Neural cell (in vitro differentiated cells): ENCODE measurements at regions not wholly inside any gene's neighbourhood (a gene's known extent, or its start where the extent isn't known, plus 50 kb on each side); places are given as distances from the start of the nearest gene placed in this dataset.
A peak's percentile ranks its signal among the peaks of the same experiment; 100 is the strongest.

Experiments
- H2AFZ ChIP-seq: fragments of 200-600, 300-800 bp; sonication (generic), shearing (Covaris generic); 2 replicates; pipeline ENCODE4 v1.6.0; 2014; ENCODE audit warnings: low read depth, mild to moderate bottlenecking, antibody characterized with exemption, low read length, moderate library complexity
- H3F3A ChIP-seq: fragments of 200-600 bp; shearing (Covaris generic); 2 replicates; pipeline ENCODE4 v1.6.1; 2016; ENCODE audit warnings: mild to moderate bottlenecking, moderate library complexity, mixed read lengths, antibody characterized with exemption, low read length; ENCODE audit not compliant: insufficient read depth, poor library complexity, severe bottlenecking
- H3K27ac ChIP-seq: fragments of 200-600, 300-800 bp; sonication (generic), shearing (Covaris generic); 2 replicates; pipeline ENCODE4 v1.5.1; 2014; ENCODE audit warnings: mild to moderate bottlenecking, low read length, moderate library complexity
- H3K27me3 ChIP-seq: fragments of 300-800, 200-600 bp; sonication (generic), shearing (Covaris generic); 2 replicates; pipeline ENCODE4 v1.6.0; 2014; ENCODE audit warnings: mild to moderate bottlenecking, low read depth, low read length, moderate library complexity; ENCODE audit not compliant: insufficient read depth
- H3K36me3 ChIP-seq: fragments of 300-800, 200-600 bp; sonication (generic), shearing (Covaris generic); 2 replicates; pipeline ENCODE4 v1.5.1; 2014; ENCODE audit warnings: mild to moderate bottlenecking, antibody characterized with exemption, low read length, moderate library complexity; ENCODE audit not compliant: insufficient read depth
- H3K4me2 ChIP-seq: fragments of 300-800, 200-600 bp; sonication (generic), shearing (Covaris generic); 2 replicates; pipeline ENCODE4 v1.6.0; 2014; ENCODE audit warnings: mild to moderate bottlenecking, low read length
- H3K4me3 ChIP-seq: fragments of 300-800, 200-600 bp; sonication (generic), shearing (Covaris generic); 2 replicates; pipeline ENCODE4 v1.5.1; 2014; ENCODE audit warnings: mild to moderate bottlenecking, low read length, moderate library complexity
- H3K79me2 ChIP-seq: fragments of 200-600 bp; shearing (Covaris generic); replicated peaks from 2 replicates; pipeline ENCODE4 v1.6.0; 2014; ENCODE audit warnings: mild to moderate bottlenecking, low read length, moderate library complexity; ENCODE audit not compliant: insufficient read depth
- H3K9ac ChIP-seq: fragments of 300-800, 200-600 bp; sonication (generic), shearing (Covaris generic); 2 replicates; pipeline ENCODE4 v1.6.1; 2016; ENCODE audit warnings: mild to moderate bottlenecking, low read length, mixed read lengths
- H3K9me2 ChIP-seq: fragments of 200-600 bp; shearing (Covaris generic); 2 replicates; pipeline ENCODE4 v1.6.1; 2016; ENCODE audit warnings: mild to moderate bottlenecking, low read length, mixed read lengths; ENCODE audit not compliant: insufficient read depth
- H3K9me3 ChIP-seq: fragments of 200-600, 300-800 bp; sonication (generic), shearing (Covaris generic); 2 replicates; pipeline ENCODE4 v1.6.1; 2016; ENCODE audit warnings: mild to moderate bottlenecking, mixed run types, low read length, moderate library complexity, mixed read lengths
- H4K20me1 ChIP-seq: fragments of 200-600 bp; shearing (Covaris generic); 2 replicates; pipeline ENCODE4 v1.6.1; 2016; ENCODE audit warnings: mild to moderate bottlenecking, mixed run types; ENCODE audit not compliant: insufficient read depth
- EP300 ChIP-seq: fragments of 450-650 bp; conservative IDR thresholded peaks from 2 replicates; pipeline ENCODE4 v1.6.1; 2014; ENCODE audit warnings: antibody characterized with exemption, mild to moderate bottlenecking, moderate library complexity; ENCODE audit not compliant: poor library complexity, severe bottlenecking
- EZH2 ChIP-seq: fragments of 200-600, 300-800 bp; shearing (Covaris generic), sonication (generic); IDR thresholded peaks from 2 replicates; pipeline ENCODE4 v1.6.1; 2014; ENCODE audit warnings: antibody characterized with exemption, low read length, borderline replicate concordance, mild to moderate bottlenecking; ENCODE audit not compliant: insufficient read depth, poor library complexity, severe bottlenecking
- MXI1 ChIP-seq: fragments of 450-650 bp; conservative IDR thresholded peaks from 2 replicates; pipeline ENCODE4 v1.6.1; 2014; ENCODE audit warnings: antibody characterized with exemption, mild to moderate bottlenecking; ENCODE audit not compliant: poor library complexity, severe bottlenecking
- POLR2AphosphoS5 ChIP-seq: IDR thresholded peaks from 2 replicates; pipeline ENCODE4 v1.6.1; 2012
- RAD21 ChIP-seq: fragments of 450-650 bp; conservative IDR thresholded peaks from 2 replicates; pipeline ENCODE4 v1.6.1; 2014; ENCODE audit warnings: antibody characterized with exemption, mild to moderate bottlenecking, moderate library complexity
- SMC3 ChIP-seq: fragments of 450-650 bp; conservative IDR thresholded peaks from 2 replicates; pipeline ENCODE4 v1.6.1; 2014; ENCODE audit warnings: antibody characterized with exemption, mild to moderate bottlenecking, moderate library complexity; ENCODE audit not compliant: poor library complexity
- TAF1 ChIP-seq: IDR thresholded peaks from 2 replicates; pipeline ENCODE4 v1.6.1; 2012; ENCODE audit warnings: low read depth
- TF ChIP-seq, protein P1 (sequence below): IDR thresholded peaks from 2 replicates; pipeline ENCODE4 v1.6.1; 2012; ENCODE audit warnings: borderline replicate concordance
- TF ChIP-seq, protein P2 (sequence below): fragments of 450-650 bp; IDR thresholded peaks from 2 replicates; pipeline ENCODE4 v1.5.1; 2014; ENCODE audit warnings: antibody characterized with exemption, mild to moderate bottlenecking, moderate library complexity; ENCODE audit not compliant: poor library complexity, severe bottlenecking

DNA sequence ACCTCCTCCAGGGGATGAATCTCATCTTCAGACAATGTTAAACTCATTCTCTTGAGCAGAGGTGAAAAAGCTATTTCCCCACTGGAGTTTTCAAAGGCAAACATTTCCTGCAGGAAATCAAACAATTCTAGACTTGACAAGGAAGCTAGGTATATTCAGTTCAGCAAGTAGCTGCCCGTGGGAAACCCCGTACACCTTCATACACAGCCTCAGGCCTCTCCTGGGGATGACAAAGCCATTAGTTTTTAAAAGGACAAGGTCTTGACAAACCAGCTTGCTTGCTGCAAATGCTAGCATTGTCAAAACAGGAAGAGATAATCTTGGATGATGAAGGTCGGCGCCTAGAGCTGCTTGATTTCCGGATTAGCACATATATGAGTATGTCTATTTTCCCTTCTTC lies 1630.8 kb upstream of the TENM4 start:
- Histone ChIP-seq H3K27me3 (no peaks in the 10 kb centered on the region), H3K4me3 (peak overlapping the region; percentile 0), H3F3A (no peaks in the 10 kb centered on the region), H4K20me1 (no peaks in the 10 kb centered on the region), H3K9ac (no peak overlapping the region), H3K9me3 (no peaks in the 10 kb centered on the region), H3K79me2 (no peaks in the 10 kb centered on the region), H3K9me2 (no peaks in the 10 kb centered on the region), H2AFZ (no peak overlapping the region), H3K36me3 (no peaks in the 10 kb centered on the region), H3K4me2 (peak overlapping the region; percentile 31), H3K27ac (no peak overlapping the region)
- TF ChIP-seq EP300 (peak; percentile 73), POLR2AphosphoS5 (peak; percentile 67), EZH2 (no peak)
- TF ChIP-seq, protein P1, sequence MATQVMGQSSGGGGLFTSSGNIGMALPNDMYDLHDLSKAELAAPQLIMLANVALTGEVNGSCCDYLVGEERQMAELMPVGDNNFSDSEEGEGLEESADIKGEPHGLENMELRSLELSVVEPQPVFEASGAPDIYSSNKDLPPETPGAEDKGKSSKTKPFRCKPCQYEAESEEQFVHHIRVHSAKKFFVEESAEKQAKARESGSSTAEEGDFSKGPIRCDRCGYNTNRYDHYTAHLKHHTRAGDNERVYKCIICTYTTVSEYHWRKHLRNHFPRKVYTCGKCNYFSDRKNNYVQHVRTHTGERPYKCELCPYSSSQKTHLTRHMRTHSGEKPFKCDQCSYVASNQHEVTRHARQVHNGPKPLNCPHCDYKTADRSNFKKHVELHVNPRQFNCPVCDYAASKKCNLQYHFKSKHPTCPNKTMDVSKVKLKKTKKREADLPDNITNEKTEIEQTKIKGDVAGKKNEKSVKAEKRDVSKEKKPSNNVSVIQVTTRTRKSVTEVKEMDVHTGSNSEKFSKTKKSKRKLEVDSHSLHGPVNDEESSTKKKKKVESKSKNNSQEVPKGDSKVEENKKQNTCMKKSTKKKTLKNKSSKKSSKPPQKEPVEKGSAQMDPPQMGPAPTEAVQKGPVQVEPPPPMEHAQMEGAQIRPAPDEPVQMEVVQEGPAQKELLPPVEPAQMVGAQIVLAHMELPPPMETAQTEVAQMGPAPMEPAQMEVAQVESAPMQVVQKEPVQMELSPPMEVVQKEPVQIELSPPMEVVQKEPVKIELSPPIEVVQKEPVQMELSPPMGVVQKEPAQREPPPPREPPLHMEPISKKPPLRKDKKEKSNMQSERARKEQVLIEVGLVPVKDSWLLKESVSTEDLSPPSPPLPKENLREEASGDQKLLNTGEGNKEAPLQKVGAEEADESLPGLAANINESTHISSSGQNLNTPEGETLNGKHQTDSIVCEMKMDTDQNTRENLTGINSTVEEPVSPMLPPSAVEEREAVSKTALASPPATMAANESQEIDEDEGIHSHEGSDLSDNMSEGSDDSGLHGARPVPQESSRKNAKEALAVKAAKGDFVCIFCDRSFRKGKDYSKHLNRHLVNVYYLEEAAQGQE = peak; percentile 39

DNA sequence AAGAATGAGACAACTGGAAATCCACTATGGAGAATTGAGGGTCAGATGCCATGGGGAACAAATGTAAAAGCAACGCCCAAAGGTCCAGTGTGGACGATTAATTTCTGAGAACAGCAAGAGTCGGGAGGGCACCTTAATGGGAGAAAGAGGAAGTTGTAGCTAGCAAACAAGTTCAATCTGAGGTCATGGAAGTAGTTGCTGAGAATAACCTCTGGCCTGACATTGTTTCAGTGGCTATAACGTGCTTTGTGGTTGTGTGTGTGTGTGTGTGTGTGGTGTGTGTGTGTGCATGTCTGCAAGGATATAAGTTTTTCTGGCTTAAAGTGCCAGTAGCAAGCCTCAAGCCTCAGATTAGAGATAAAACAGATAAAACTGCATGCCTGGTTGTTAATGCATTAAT lies 1630.1 kb upstream of the TENM4 start:
- Histone ChIP-seq H3K9me3 (no peaks in the 10 kb centered on the region), H3K27me3 (no peaks in the 10 kb centered on the region), H4K20me1 (no peaks in the 10 kb centered on the region), H3K4me2 (no peak overlapping the region), H2AFZ (no peak overlapping the region), H3K36me3 (no peaks in the 10 kb centered on the region), H3K9me2 (no peaks in the 10 kb centered on the region), H3K9ac (no peak overlapping the region), H3K27ac (no peak overlapping the region), H3F3A (no peaks in the 10 kb centered on the region), H3K4me3 (peak overlapping the region; percentile 0), H3K79me2 (no peaks in the 10 kb centered on the region)
- TF ChIP-seq POLR2AphosphoS5 (no peak), TAF1 (no peak), EZH2 (no peak), SMC3 (no peak), MXI1 (no peak), RAD21 (no peak), EP300 (no peak)
- TF ChIP-seq, protein P1 = no peak
- TF ChIP-seq, protein P2, sequence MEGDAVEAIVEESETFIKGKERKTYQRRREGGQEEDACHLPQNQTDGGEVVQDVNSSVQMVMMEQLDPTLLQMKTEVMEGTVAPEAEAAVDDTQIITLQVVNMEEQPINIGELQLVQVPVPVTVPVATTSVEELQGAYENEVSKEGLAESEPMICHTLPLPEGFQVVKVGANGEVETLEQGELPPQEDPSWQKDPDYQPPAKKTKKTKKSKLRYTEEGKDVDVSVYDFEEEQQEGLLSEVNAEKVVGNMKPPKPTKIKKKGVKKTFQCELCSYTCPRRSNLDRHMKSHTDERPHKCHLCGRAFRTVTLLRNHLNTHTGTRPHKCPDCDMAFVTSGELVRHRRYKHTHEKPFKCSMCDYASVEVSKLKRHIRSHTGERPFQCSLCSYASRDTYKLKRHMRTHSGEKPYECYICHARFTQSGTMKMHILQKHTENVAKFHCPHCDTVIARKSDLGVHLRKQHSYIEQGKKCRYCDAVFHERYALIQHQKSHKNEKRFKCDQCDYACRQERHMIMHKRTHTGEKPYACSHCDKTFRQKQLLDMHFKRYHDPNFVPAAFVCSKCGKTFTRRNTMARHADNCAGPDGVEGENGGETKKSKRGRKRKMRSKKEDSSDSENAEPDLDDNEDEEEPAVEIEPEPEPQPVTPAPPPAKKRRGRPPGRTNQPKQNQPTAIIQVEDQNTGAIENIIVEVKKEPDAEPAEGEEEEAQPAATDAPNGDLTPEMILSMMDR = no peak
